Fibroblast of skin of right quadriceps (primary cell): ENCODE measurements at regions not wholly inside any gene's neighbourhood (a gene's known extent, or its start where the extent isn't known, plus 50 kb on each side); places are given as distances from the start of the nearest gene placed in this dataset.

Experiments used
- DNase-seq: peaks from one replicate; pipeline ENCODE4 v3.0.0-alpha.2; 2013

- peak; percentile 49 for DNase-seq
These were observed 789.9 kb upstream of the IGFBP3 start for GRCh38 chr7:46710927-46711326.

GRCh38 chr7:46707973-46708372 lies 786.9 kb upstream of the IGFBP3 start:
- no peak for DNase-seq

- peak; percentile 72 for DNase-seq
These were observed 784.5 kb upstream of the IGFBP3 start for GRCh38 chr7:46705386-46706255.

GRCh38 chr7:46696741-46697140 lies 775.7 kb upstream of the IGFBP3 start:
- DNase-seq: no peak

- DNase-seq: no peak
These were observed 774.1 kb upstream of the IGFBP3 start for GRCh38 chr7:46695051-46695708.

GRCh38 chr7:46694058-46694457 lies 773.0 kb upstream of the IGFBP3 start:
- DNase-seq: no peak

- no peak for DNase-seq
These were observed 766.1 kb upstream of the IGFBP3 start for GRCh38 chr7:46687203-46687602.

GRCh38 chr7:46685051-46685450 lies 764.0 kb upstream of the IGFBP3 start:
- no peak for DNase-seq

GRCh38 chr7:46682836-46683624 lies 762.0 kb upstream of the IGFBP3 start:
- peak; percentile 25 for DNase-seq

GRCh38 chr7:46681865-46682503 lies 760.9 kb upstream of the IGFBP3 start:
- DNase-seq: no peak

GRCh38 chr7:46680147-46680546 lies 759.1 kb upstream of the IGFBP3 start:
- no peak for DNase-seq

GRCh38 chr7:46679671-46680070 lies 758.6 kb upstream of the IGFBP3 start:
- DNase-seq: no peak

GRCh38 chr7:46678421-46678820 lies 757.3 kb upstream of the IGFBP3 start:
- DNase-seq: no peak

GRCh38 chr7:46675456-46675855 lies 754.4 kb upstream of the IGFBP3 start:
- no peak for DNase-seq

- no peak for DNase-seq
These were observed 751.8 kb upstream of the IGFBP3 start for GRCh38 chr7:46672861-46673260.

- no peak for DNase-seq
These were observed 750.2 kb upstream of the IGFBP3 start for GRCh38 chr7:46671108-46671769.

GRCh38 chr7:46669028-46669427 lies 748.0 kb upstream of the IGFBP3 start:
- DNase-seq: no peak

- no peak for DNase-seq
These were observed 743.4 kb upstream of the IGFBP3 start for GRCh38 chr7:46664453-46664852.

- DNase-seq: no peak
These were observed 742.0 kb upstream of the IGFBP3 start for GRCh38 chr7:46663025-46663424.

GRCh38 chr7:46661431-46661830 lies 740.4 kb upstream of the IGFBP3 start:
- no peak for DNase-seq

GRCh38 chr7:46660402-46660980 lies 739.4 kb upstream of the IGFBP3 start:
- DNase-seq: peak; percentile 71

GRCh38 chr7:46658281-46658680 lies 737.2 kb upstream of the IGFBP3 start:
- peak; percentile 6 for DNase-seq
